ENCODE measurements at regions not wholly inside any gene's neighbourhood (a gene's known extent, or its start where the extent isn't known, plus 50 kb on each side); places are given as distances from the start of the nearest gene placed in this dataset.
"Not testable (repeated sequence)": the region's sequence is repeated elsewhere in the genome, so short reads cannot be mapped to it uniquely, and the experiment has no call there.

- H3K4me3 ChIP-seq; H3K27ac ChIP-seq; DNase-seq; intact Hi-C loops (cut with DNase I); ATAC-seq; H3K36me3 ChIP-seq; H3K27me3 ChIP-seq (ENCODE audit: low read depth); H3K9me3 ChIP-seq; H3K4me1 ChIP-seq: not testable (repeated sequence)
Measured at GRCh38 chr1:800397-800796, 113.9 kb upstream of the OR4F16 start.

GRCh38 chr1:804378-805115 lies 118.1 kb upstream of the OR4F16 start:
- H3K36me3 ChIP-seq; H3K27ac ChIP-seq; intact Hi-C loops (cut with DNase I); H3K4me1 ChIP-seq; H3K9me3 ChIP-seq; H3K4me3 ChIP-seq; H3K27me3 ChIP-seq (ENCODE audit: low read depth); DNase-seq: not testable (repeated sequence)
- ATAC-seq, result peak; percentile 74 to 78

- H3K4me1 ChIP-seq; H3K4me3 ChIP-seq; intact Hi-C loops (cut with DNase I); H3K27ac ChIP-seq; ATAC-seq; H3K36me3 ChIP-seq; H3K27me3 ChIP-seq (ENCODE audit: low read depth); DNase-seq; H3K9me3 ChIP-seq: not testable (repeated sequence)
Measured at GRCh38 chr1:805310-805709, 118.4 kb upstream of the SAMD11 start.

GRCh38 chr1:807066-807465 lies 116.7 kb upstream of the SAMD11 start:
- H3K27me3 ChIP-seq (ENCODE audit: low read depth); H3K36me3 ChIP-seq; H3K9me3 ChIP-seq; H3K4me3 ChIP-seq; DNase-seq; intact Hi-C loops (cut with DNase I); ATAC-seq; H3K4me1 ChIP-seq; H3K27ac ChIP-seq: not testable (repeated sequence)

- H3K27me3 ChIP-seq (ENCODE audit: low read depth); intact Hi-C loops (cut with DNase I); ATAC-seq; H3K36me3 ChIP-seq; H3K27ac ChIP-seq; H3K9me3 ChIP-seq; H3K4me3 ChIP-seq; H3K4me1 ChIP-seq; DNase-seq: not testable (repeated sequence)
Measured at GRCh38 chr1:807699-808390, 115.9 kb upstream of the SAMD11 start.

- H3K9me3 ChIP-seq; H3K4me3 ChIP-seq; DNase-seq; H3K36me3 ChIP-seq; ATAC-seq; H3K4me1 ChIP-seq; H3K27ac ChIP-seq; intact Hi-C loops (cut with DNase I); H3K27me3 ChIP-seq (ENCODE audit: low read depth): not testable (repeated sequence)
Measured at GRCh38 chr1:810949-811348, 112.8 kb upstream of the SAMD11 start.

GRCh38 chr1:812535-813127 lies 111.1 kb upstream of the SAMD11 start:
- intact Hi-C loops (cut with DNase I); H3K27me3 ChIP-seq (ENCODE audit: low read depth); ATAC-seq: not testable (repeated sequence)

GRCh38 chr1:814543-814942 lies 109.2 kb upstream of the SAMD11 start:
- H3K9me3 ChIP-seq; H3K27ac ChIP-seq; H3K36me3 ChIP-seq; intact Hi-C loops (cut with DNase I); H3K27me3 ChIP-seq (ENCODE audit: low read depth); DNase-seq; H3K4me1 ChIP-seq; ATAC-seq; H3K4me3 ChIP-seq: not testable (repeated sequence)

More at GRCh38 chr1:812535-813127, 111.1 kb upstream of the SAMD11 start:
- H3K4me1 ChIP-seq, H3K36me3 ChIP-seq, H3K27ac ChIP-seq, H3K9me3 ChIP-seq, H3K4me3 ChIP-seq, DNase-seq: not testable (repeated sequence)

GRCh38 chr1:815147-815922 lies 108.4 kb upstream of the SAMD11 start:
- H3K27ac ChIP-seq; H3K27me3 ChIP-seq (ENCODE audit: low read depth); H3K9me3 ChIP-seq; H3K36me3 ChIP-seq; H3K4me1 ChIP-seq; DNase-seq; intact Hi-C loops (cut with DNase I); H3K4me3 ChIP-seq; ATAC-seq: not testable (repeated sequence)

GRCh38 chr1:817071-817599 lies 106.6 kb upstream of the SAMD11 start:
- H3K27me3 ChIP-seq (ENCODE audit: low read depth); H3K36me3 ChIP-seq; intact Hi-C loops (cut with DNase I); DNase-seq; H3K4me1 ChIP-seq; H3K9me3 ChIP-seq: not testable (repeated sequence)
- Histone ChIP-seq H3K27ac (peak overlapping the region; percentile 70), H3K4me3 (peak overlapping the region; percentile 15)
- ATAC-seq, result peak; percentile 86 to 95

GRCh38 chr1:817658-818617 lies 105.8 kb upstream of the SAMD11 start:
- H3K4me3 ChIP-seq; intact Hi-C loops (cut with DNase I); H3K27me3 ChIP-seq (ENCODE audit: low read depth); H3K36me3 ChIP-seq; H3K9me3 ChIP-seq; H3K4me1 ChIP-seq; DNase-seq: not testable (repeated sequence)
- H3K27ac ChIP-seq, result peak overlapping the region; percentile 53
- ATAC-seq, result peak; percentile 8 to 49

All from lower lobe of right lung (tissue), 2 donors.